ENCODE measurements at regions not wholly inside any gene's neighbourhood (a gene's known extent, or its start where the extent isn't known, plus 50 kb on each side); places are given as distances from the start of the nearest gene placed in this dataset.

- Histone ChIP-seq H2AFZ (ENCODE audit: low read depth, low read length) (no peak overlapping the region), H3K27me3 (ENCODE audit: control insufficient read depth in 2 of 2, insufficient read depth in 2 of 2, low read length in 2 of 2) (no peaks in the 10 kb centered on the region), H3K36me3 (ENCODE audit: control insufficient read depth in 2 of 2, extremely low read depth in 1 of 2, insufficient read depth in 2 of 2, low read length in 2 of 2) (no peaks in the 10 kb centered on the region), H3K27ac (ENCODE audit: insufficient read depth, low read depth, low read length) (no peak overlapping the region), H4K20me1 (replicated peaks; ENCODE audit: control insufficient read depth, extremely low read depth, insufficient read depth, low read length) (no peaks in the 10 kb centered on the region), H3K9ac (replicated peaks; ENCODE audit: extremely low read depth, insufficient read depth, low read length) (no peak overlapping the region), H3K4me3 (replicated peaks in 1 of 3; ENCODE audit: insufficient read depth in 1 of 3, low read depth in 1 of 3, low read length in 3 of 3) (no peak overlapping the region), H3K4me1 (ENCODE audit: control insufficient read depth, extremely low read depth, insufficient read depth, low read length) (no peaks in the 10 kb centered on the region), H3K9me1 (replicated peaks; ENCODE audit: control insufficient read depth, extremely low read depth, insufficient read depth, low read length) (no peaks in the 10 kb centered on the region), H3K9me3 (replicated peaks; ENCODE audit: control insufficient read depth, insufficient read depth, low read length) (no peaks in the 10 kb centered on the region), H3K4me2 (ENCODE audit: insufficient read depth, low read length) (no peak overlapping the region), H3K79me2 (ENCODE audit: control insufficient read depth, insufficient read depth, low read length) (no peaks in the 10 kb centered on the region)
- ChIA-PET CTCF (interaction anchor here (1.6 kb wide), 1 partner anchor 10 kb away, joined by 5 read pairs; no protein-coding TSS in a partner anchor), POLR2A (no interaction called here)
- TF ChIP-seq POLR2AphosphoS5 (IDR thresholded peaks at IDR 0.05; ENCODE audit: insufficient read depth, low read depth, low read length), result no peak
- no peak for TF ChIP-seq MYC (IDR thresholded peaks at IDR 0.05; ENCODE audit: low read depth, low read length)
- TF ChIP-seq JUN (IDR thresholded peaks at IDR 0.05; ENCODE audit: borderline replicate concordance, insufficient read depth, insufficient read length, low read depth), result no peak
- TF ChIP-seq EZH2 (IDR thresholded peaks at IDR 0.05; ENCODE audit: borderline replicate concordance, low read depth, low read length, severe bottlenecking), result no peak
- no peak for TF ChIP-seq MAX (IDR thresholded peaks at IDR 0.05; ENCODE audit: insufficient read depth, insufficient read length)
- no peak for TF ChIP-seq POLR2A (IDR thresholded peaks at IDR 0.05; ENCODE audit: low read depth, low read length)
- no peak for TF ChIP-seq FOS (IDR thresholded peaks at IDR 0.05; ENCODE audit: borderline replicate concordance, insufficient read depth, low read length)
- BruUV-seq (replicated peaks), result no TSS peak
- intact Hi-C loops (cut with micrococcal nuclease), result no loop called here
- FAIRE-seq, result no peak
- dilution Hi-C loops (cut with MboI; ENCODE audit: extremely low pct_ligation_motif_present, low sequenced_read_pairs), result no loop called here
- DNase-seq (ENCODE audit: low read depth, low spot score), result no peak
These were observed 463.2 kb upstream of the KLF4 start for GRCh38 chr9:107952773-107953172.

GRCh38 chr9:107951511-107951910, 461.9 kb upstream of the KLF4 start:
- intact Hi-C loops (cut with micrococcal nuclease), result no loop called here
- FAIRE-seq, result no peak

More at GRCh38 chr9:107951511-107951910, 461.9 kb upstream of the KLF4 start:
- ChIA-PET POLR2A (no interaction called here), CTCF (no interaction called here)
- Histone ChIP-seq H3K27ac (ENCODE audit: insufficient read depth, low read depth, low read length) (no peak overlapping the region), H3K9ac (replicated peaks; ENCODE audit: extremely low read depth, insufficient read depth, low read length) (no peak overlapping the region), H3K4me1 (ENCODE audit: control insufficient read depth, extremely low read depth, insufficient read depth, low read length) (no peaks in the 10 kb centered on the region), H3K27me3 (ENCODE audit: control insufficient read depth in 2 of 2, insufficient read depth in 2 of 2, low read length in 2 of 2) (no peaks in the 10 kb centered on the region), H3K4me2 (ENCODE audit: insufficient read depth, low read length) (no peak overlapping the region), H3K9me3 (replicated peaks; ENCODE audit: control insufficient read depth, insufficient read depth, low read length) (no peaks in the 10 kb centered on the region), H3K4me3 (replicated peaks in 1 of 3; ENCODE audit: insufficient read depth in 1 of 3, low read depth in 1 of 3, low read length in 3 of 3) (no peak overlapping the region), H3K36me3 (ENCODE audit: control insufficient read depth in 2 of 2, extremely low read depth in 1 of 2, insufficient read depth in 2 of 2, low read length in 2 of 2) (no peaks in the 10 kb centered on the region), H3K9me1 (replicated peaks; ENCODE audit: control insufficient read depth, extremely low read depth, insufficient read depth, low read length) (no peaks in the 10 kb centered on the region), H2AFZ (ENCODE audit: low read depth, low read length) (no peak overlapping the region), H3K79me2 (ENCODE audit: control insufficient read depth, insufficient read depth, low read length) (no peaks in the 10 kb centered on the region), H4K20me1 (replicated peaks; ENCODE audit: control insufficient read depth, extremely low read depth, insufficient read depth, low read length) (no peaks in the 10 kb centered on the region)
- TF ChIP-seq CTCF (IDR thresholded peaks at IDR 0.05; ENCODE audit: extremely low read depth in 1 of 2, insufficient read depth in 1 of 2, low read depth in 1 of 2, low read length in 2 of 2), result no peak
- no peak for TF ChIP-seq MAX (IDR thresholded peaks at IDR 0.05; ENCODE audit: insufficient read depth, insufficient read length)
- TF ChIP-seq GATA2 (IDR thresholded peaks at IDR 0.05; ENCODE audit: insufficient read depth, insufficient read length, low read depth, low read length), result no peak
- TF ChIP-seq POLR2AphosphoS5 (IDR thresholded peaks at IDR 0.05; ENCODE audit: insufficient read depth, low read depth, low read length), result no peak
- no peak for TF ChIP-seq EZH2 (IDR thresholded peaks at IDR 0.05; ENCODE audit: borderline replicate concordance, low read depth, low read length, severe bottlenecking)
- TF ChIP-seq FOS (IDR thresholded peaks at IDR 0.05; ENCODE audit: borderline replicate concordance, insufficient read depth, low read length), result no peak
- no peak for TF ChIP-seq MYC (IDR thresholded peaks at IDR 0.05; ENCODE audit: low read depth, low read length)
- no peak for TF ChIP-seq POLR2A (IDR thresholded peaks at IDR 0.05; ENCODE audit: low read depth, low read length)
- TF ChIP-seq JUN (IDR thresholded peaks at IDR 0.05; ENCODE audit: borderline replicate concordance, insufficient read depth, insufficient read length, low read depth), result no peak
- no TSS peak for BruUV-seq (replicated peaks)
- no peak for DNase-seq (ENCODE audit: low read depth, low spot score)
- dilution Hi-C loops (cut with MboI; ENCODE audit: extremely low pct_ligation_motif_present, low sequenced_read_pairs), result no loop called here

Data from endothelial cell of umbilical vein (primary cell).